ENCODE measurements at regions not wholly inside any gene's neighbourhood (a gene's known extent, or its start where the extent isn't known, plus 50 kb on each side); places are given as distances from the start of the nearest gene placed in this dataset.

DNA sequence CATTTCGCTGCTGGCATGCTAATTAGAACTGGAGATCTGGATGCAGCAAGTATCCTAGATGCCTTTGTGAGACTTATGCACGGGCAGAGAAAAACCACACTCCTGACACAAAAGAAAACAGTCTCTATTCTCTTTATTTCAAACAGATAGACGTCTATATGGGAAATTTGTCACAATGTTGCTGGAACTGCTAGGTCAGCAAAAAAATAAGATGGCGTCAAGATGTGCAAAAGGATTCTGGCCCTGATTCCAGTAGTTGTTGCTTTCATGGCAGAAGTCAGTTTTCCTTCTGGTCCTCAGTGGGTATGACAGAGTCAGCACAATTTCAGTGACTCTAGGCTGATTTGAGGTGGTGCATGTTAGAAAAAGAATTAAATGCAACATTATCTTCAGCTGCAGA lies 1068.0 kb downstream of the SLITRK5 start:
- TF ChIP-seq, protein P1, sequence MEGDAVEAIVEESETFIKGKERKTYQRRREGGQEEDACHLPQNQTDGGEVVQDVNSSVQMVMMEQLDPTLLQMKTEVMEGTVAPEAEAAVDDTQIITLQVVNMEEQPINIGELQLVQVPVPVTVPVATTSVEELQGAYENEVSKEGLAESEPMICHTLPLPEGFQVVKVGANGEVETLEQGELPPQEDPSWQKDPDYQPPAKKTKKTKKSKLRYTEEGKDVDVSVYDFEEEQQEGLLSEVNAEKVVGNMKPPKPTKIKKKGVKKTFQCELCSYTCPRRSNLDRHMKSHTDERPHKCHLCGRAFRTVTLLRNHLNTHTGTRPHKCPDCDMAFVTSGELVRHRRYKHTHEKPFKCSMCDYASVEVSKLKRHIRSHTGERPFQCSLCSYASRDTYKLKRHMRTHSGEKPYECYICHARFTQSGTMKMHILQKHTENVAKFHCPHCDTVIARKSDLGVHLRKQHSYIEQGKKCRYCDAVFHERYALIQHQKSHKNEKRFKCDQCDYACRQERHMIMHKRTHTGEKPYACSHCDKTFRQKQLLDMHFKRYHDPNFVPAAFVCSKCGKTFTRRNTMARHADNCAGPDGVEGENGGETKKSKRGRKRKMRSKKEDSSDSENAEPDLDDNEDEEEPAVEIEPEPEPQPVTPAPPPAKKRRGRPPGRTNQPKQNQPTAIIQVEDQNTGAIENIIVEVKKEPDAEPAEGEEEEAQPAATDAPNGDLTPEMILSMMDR (tag by site-specific recombination; IDR thresholded peaks at IDR 0.05): no peak
- TF ChIP-seq REPIN1 (tag by site-specific recombination; IDR thresholded peaks at IDR 0.05; ENCODE audit: low read depth): no peak
- TF ChIP-seq ZBTB8A (tag by site-specific recombination; IDR thresholded peaks at IDR 0.05): no peak
- TF ChIP-seq SCRT2 (tag by site-specific recombination; IDR thresholded peaks at IDR 0.05): no peak
- TF ChIP-seq TCF7L2 (IDR thresholded peaks at IDR 0.05; ENCODE audit: borderline replicate concordance, low read depth, low read length): no peak
- TF ChIP-seq, protein P2, sequence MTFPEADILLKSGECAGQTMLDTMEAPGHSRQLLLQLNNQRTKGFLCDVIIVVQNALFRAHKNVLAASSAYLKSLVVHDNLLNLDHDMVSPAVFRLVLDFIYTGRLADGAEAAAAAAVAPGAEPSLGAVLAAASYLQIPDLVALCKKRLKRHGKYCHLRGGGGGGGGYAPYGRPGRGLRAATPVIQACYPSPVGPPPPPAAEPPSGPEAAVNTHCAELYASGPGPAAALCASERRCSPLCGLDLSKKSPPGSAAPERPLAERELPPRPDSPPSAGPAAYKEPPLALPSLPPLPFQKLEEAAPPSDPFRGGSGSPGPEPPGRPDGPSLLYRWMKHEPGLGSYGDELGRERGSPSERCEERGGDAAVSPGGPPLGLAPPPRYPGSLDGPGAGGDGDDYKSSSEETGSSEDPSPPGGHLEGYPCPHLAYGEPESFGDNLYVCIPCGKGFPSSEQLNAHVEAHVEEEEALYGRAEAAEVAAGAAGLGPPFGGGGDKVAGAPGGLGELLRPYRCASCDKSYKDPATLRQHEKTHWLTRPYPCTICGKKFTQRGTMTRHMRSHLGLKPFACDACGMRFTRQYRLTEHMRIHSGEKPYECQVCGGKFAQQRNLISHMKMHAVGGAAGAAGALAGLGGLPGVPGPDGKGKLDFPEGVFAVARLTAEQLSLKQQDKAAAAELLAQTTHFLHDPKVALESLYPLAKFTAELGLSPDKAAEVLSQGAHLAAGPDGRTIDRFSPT (tag by site-specific recombination; IDR thresholded peaks at IDR 0.05): no peak

Measured in HEK293 (cell line).